Hepatocyte (in vitro differentiated cells): ENCODE measurements at regions not wholly inside any gene's neighbourhood (a gene's known extent, or its start where the extent isn't known, plus 50 kb on each side); places are given as distances from the start of the nearest gene placed in this dataset.

Experiments used
- CTCF ChIP-seq: fragments of 200-600 bp; sonication (generic); IDR thresholded peaks from 2 replicates; pipeline ENCODE4 v1.5.1; 2016; ENCODE audit warnings: antibody characterized with exemption, mild to moderate bottlenecking; ENCODE audit not compliant: poor library complexity
- EZH2 ChIP-seq: fragments of 200-600 bp; sonication (generic); IDR thresholded peaks from 2 replicates; pipeline ENCODE4 v1.6.1; 2016; ENCODE audit warnings: antibody characterized with exemption, mild to moderate bottlenecking, borderline replicate concordance
- EZH2phosphoT487 ChIP-seq: fragments of 200-600 bp; sonication (generic); IDR thresholded peaks from one replicate; pipeline ENCODE4 v1.6.1; 2018; ENCODE audit warnings: antibody characterized with exemption, mild to moderate bottlenecking, low read depth, moderate library complexity; ENCODE audit not compliant: unreplicated experiment, severe bottlenecking

GRCh38 chr9:27719711-27720110, 146.4 kb upstream of the C9orf72 start:
- TF ChIP-seq EZH2 (no peak), CTCF (no peak), EZH2phosphoT487 (no peak)
